ENCODE measurements at regions not wholly inside any gene's neighbourhood (a gene's known extent, or its start where the extent isn't known, plus 50 kb on each side); places are given as distances from the start of the nearest gene placed in this dataset.

DNA sequence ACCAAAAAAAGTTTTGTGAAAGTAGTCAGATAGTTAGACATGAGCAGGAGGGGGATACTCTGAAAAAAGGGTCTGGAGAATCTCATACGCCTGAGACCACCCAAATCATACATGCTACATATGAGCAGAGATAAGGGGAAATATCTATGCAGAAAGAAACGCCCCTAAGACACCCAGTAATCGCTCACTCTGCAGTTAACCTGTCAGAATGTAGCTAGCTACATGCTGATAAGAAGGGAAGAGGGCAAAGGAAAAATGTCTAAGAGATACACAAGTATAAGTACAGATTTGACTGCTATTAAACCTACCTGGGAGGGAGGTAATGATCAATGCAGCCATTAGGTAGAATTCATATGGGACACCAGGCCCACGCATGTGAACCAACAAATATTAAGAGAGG lies 1159.5 kb upstream of the PCDH10 start:
- H3K4me3 ChIP-seq = no peak overlapping the region
- H3K9me3 ChIP-seq = no peaks in the 10 kb centered on the region
- no peak for DNase-seq (ENCODE audit: low spot score)
- no peak overlapping the region for H3K27ac ChIP-seq
- intact Hi-C loops (cut with DNase I) = no loop called here
- TF ChIP-seq CTCF (IDR thresholded peaks at IDR 0.05) = no peak
- no peak for TF ChIP-seq POLR2A (IDR thresholded peaks at IDR 0.05)
- H3K4me1 ChIP-seq (replicated peaks) = no peaks in the 10 kb centered on the region
- WGBS = 66% methylated on average over 4 of the region's 4 CpGs
- H3K36me3 ChIP-seq = no peaks in the 10 kb centered on the region
- no peaks in the 10 kb centered on the region for H3K27me3 ChIP-seq (replicated peaks; ENCODE audit: insufficient read depth)

- H3K9me3 ChIP-seq = no peaks in the 10 kb centered on the region
- no peaks in the 10 kb centered on the region for H3K27me3 ChIP-seq (replicated peaks; ENCODE audit: insufficient read depth)
- H3K4me3 ChIP-seq = no peak overlapping the region
- TF ChIP-seq CTCF (IDR thresholded peaks at IDR 0.05) (no peak), POLR2AphosphoS5 (IDR thresholded peaks at IDR 0.05) (no peak), POLR2A (IDR thresholded peaks at IDR 0.05) (no peak)
- H3K4me1 ChIP-seq (replicated peaks) = no peaks in the 10 kb centered on the region
- intact Hi-C loops (cut with DNase I) = no loop called here
- WGBS = 85% methylated on average over 4 of the region's 4 CpGs
- H3K36me3 ChIP-seq = no peaks in the 10 kb centered on the region
- no peak overlapping the region for H3K27ac ChIP-seq
- DNase-seq (ENCODE audit: low spot score) = no peak
Measured at GRCh38 chr4:132001542-132001941, 1147.6 kb upstream of the PCDH10 start.

GRCh38 chr4:132003593-132003992 lies 1145.5 kb upstream of the PCDH10 start:
- Histone ChIP-seq H3K27ac (no peak overlapping the region), H3K9me3 (no peaks in the 10 kb centered on the region), H3K4me3 (no peak overlapping the region), H3K4me1 (replicated peaks) (no peaks in the 10 kb centered on the region), H3K27me3 (replicated peaks; ENCODE audit: insufficient read depth) (no peaks in the 10 kb centered on the region), H3K36me3 (no peaks in the 10 kb centered on the region)
- intact Hi-C loops (cut with DNase I) = no loop called here
- WGBS = 55% methylated on average over 2 of the region's 2 CpGs
- no peak for DNase-seq (ENCODE audit: low spot score)
- no peak for TF ChIP-seq POLR2A (IDR thresholded peaks at IDR 0.05)
- no peak for TF ChIP-seq CTCF (IDR thresholded peaks at IDR 0.05)

- no peaks in the 10 kb centered on the region for H3K4me1 ChIP-seq (replicated peaks)
- no peak for DNase-seq (ENCODE audit: low spot score)
- TF ChIP-seq POLR2AphosphoS5 (IDR thresholded peaks at IDR 0.05) = no peak
- TF ChIP-seq POLR2A (IDR thresholded peaks at IDR 0.05) = no peak
- TF ChIP-seq CTCF (IDR thresholded peaks at IDR 0.05) = no peak
- H3K27me3 ChIP-seq (replicated peaks; ENCODE audit: insufficient read depth) = no peaks in the 10 kb centered on the region
- no peak overlapping the region for H3K4me3 ChIP-seq
- no peak overlapping the region for H3K27ac ChIP-seq
- no peaks in the 10 kb centered on the region for H3K9me3 ChIP-seq
- intact Hi-C loops (cut with DNase I) = no loop called here
- no peaks in the 10 kb centered on the region for H3K36me3 ChIP-seq
Measured at GRCh38 chr4:132015321-132015720, 1133.8 kb upstream of the PCDH10 start.

GRCh38 chr4:132016703-132017350 lies 1132.3 kb upstream of the PCDH10 start:
- WGBS = 91% methylated on average over 2 of the region's 2 CpGs
- DNase-seq (ENCODE audit: low spot score) = no peak
- H3K9me3 ChIP-seq = no peaks in the 10 kb centered on the region
- H3K4me1 ChIP-seq (replicated peaks) = no peaks in the 10 kb centered on the region
- H3K27me3 ChIP-seq (replicated peaks; ENCODE audit: insufficient read depth) = no peaks in the 10 kb centered on the region
- intact Hi-C loops (cut with DNase I) = no loop called here
- no peak overlapping the region for H3K27ac ChIP-seq
- H3K4me3 ChIP-seq = no peak overlapping the region
- no peak for TF ChIP-seq CTCF (IDR thresholded peaks at IDR 0.05)
- no peak for TF ChIP-seq POLR2A (IDR thresholded peaks at IDR 0.05)
- no peak for TF ChIP-seq POLR2AphosphoS5 (IDR thresholded peaks at IDR 0.05)
- H3K36me3 ChIP-seq = no peaks in the 10 kb centered on the region

Data from prostate gland (tissue), 2 donors.